Peyer's patch (tissue), 4 donors: ENCODE measurements at regions not wholly inside any gene's neighbourhood (a gene's known extent, or its start where the extent isn't known, plus 50 kb on each side); places are given as distances from the start of the nearest gene placed in this dataset.

Experiments used
- DNase-seq, 3 donors: peaks; one replicate each; pipeline ENCODE4 v3.0.0-alpha.2; 2017 to 2019
- H3K27ac ChIP-seq, 4 donors: fragments of 200-600 bp; sonication (generic); one replicate each; pipeline ENCODE4 v1.5.1; 2016 to 2019
- H3K27me3 ChIP-seq, 2 donors: fragments of 200-600 bp; sonication (generic); one replicate each; pipeline ENCODE4 v1.5.1; 2019
- H3K36me3 ChIP-seq, 3 donors: fragments of 200-600 bp; sonication (generic); one replicate each; pipeline ENCODE4 v1.5.1; 2016 to 2019
- H3K4me1 ChIP-seq, 4 donors: fragments of 200-600 bp; sonication (generic); one replicate each; pipeline ENCODE4 v1.5.1; 2016 to 2019
- H3K4me3 ChIP-seq, 4 donors: fragments of 200-600 bp; sonication (generic); 1 replicate in 3 of 4; 2 replicates in 1 of 4; pipeline ENCODE4 v1.5.1; 2016 to 2019; ENCODE audit warnings: mild to moderate bottlenecking in 1 of 4
- H3K9me3 ChIP-seq, 4 donors: fragments of 200-600 bp; sonication (generic); one replicate each; pipeline ENCODE4 v1.5.1; 2016 to 2019; ENCODE audit warnings: mild to moderate bottlenecking in 1 of 4
- CTCF ChIP-seq, 6 experiments: fragments of 450-650 bp in 4 of 6; fragments of 200-600 bp in 2 of 6; sonication (generic) in 1 of 6; IDR thresholded peaks; one replicate each; pipeline ENCODE4 v1.5.1; 2017 to 2019; ENCODE audit warnings: antibody characterized with exemption in 6 of 6, mild to moderate bottlenecking in 3 of 6, moderate library complexity in 1 of 6
- POLR2A ChIP-seq, 2 donors: fragments of 450-650 bp; IDR thresholded peaks; one replicate each; pipeline ENCODE4 v1.5.1; 2017; ENCODE audit warnings: antibody characterized with exemption in 2 of 2, mild to moderate bottlenecking in 2 of 2, moderate library complexity in 2 of 2

- Histone ChIP-seq H3K27me3 (no peaks in the 10 kb centered on the region), H3K36me3 (no peaks in the 10 kb centered on the region), H3K4me1 (peaks cover 0 to 6% (median 0%) of the 10 kb centered on the region in 4 donors), H3K9me3 (no peaks in the 10 kb centered on the region), H3K4me3 (no peak overlapping the region), H3K27ac (no peak overlapping the region)
- no peak for DNase-seq
- TF ChIP-seq CTCF (IDR thresholded peaks at IDR 0.05): no peak
- TF ChIP-seq POLR2A (IDR thresholded peaks at IDR 0.05): no peak
These were observed 99.2 kb upstream of the SLC8A1 start for GRCh38 chr2:40551081-40551480.

DNA sequence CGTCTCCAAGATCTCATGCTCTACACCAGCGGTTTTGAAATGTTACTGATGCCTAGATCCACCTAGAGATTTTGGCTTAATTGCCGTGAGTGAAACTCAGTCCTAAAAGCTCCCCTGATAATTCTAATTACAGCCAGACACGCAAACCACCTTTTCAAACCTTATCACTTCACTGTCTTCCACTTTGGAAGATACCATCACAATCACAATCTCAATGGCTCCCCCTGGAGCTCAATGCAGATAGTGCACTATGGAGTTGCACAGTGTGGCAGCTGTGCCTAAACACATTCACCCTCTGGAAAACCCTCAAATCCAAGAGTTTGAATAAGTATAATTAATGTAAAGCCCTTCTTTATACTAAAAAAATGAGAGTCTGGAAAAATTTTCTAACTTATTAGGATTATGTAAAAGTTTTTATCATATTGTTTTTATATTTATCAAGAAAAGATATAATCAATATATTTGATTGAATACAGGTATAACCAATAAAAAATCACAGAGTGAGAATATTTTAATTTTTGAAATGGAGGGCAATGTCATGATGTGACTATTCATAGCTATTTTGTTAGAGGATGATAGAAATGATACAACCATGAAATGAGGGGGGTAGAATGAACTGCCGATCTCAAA is 102.9 kb upstream of the SLC8A1 start:
- H3K4me1 ChIP-seq: peaks cover 0 to 6% (median 0%) of the 10 kb centered on the region in 4 donors
- no peaks in the 10 kb centered on the region for H3K36me3 ChIP-seq
- H3K9me3 ChIP-seq: no peaks in the 10 kb centered on the region
- H3K27ac ChIP-seq: no peak overlapping the region
- no peak overlapping the region for H3K4me3 ChIP-seq
- H3K27me3 ChIP-seq: no peaks in the 10 kb centered on the region
- TF ChIP-seq POLR2A (IDR thresholded peaks at IDR 0.05) (no peak), CTCF (IDR thresholded peaks at IDR 0.05) (peak in 4 of 6 experiments; percentile 57 to 97 (median 96))
- peak; percentile 48 to 89 (median 48) for DNase-seq

DNA sequence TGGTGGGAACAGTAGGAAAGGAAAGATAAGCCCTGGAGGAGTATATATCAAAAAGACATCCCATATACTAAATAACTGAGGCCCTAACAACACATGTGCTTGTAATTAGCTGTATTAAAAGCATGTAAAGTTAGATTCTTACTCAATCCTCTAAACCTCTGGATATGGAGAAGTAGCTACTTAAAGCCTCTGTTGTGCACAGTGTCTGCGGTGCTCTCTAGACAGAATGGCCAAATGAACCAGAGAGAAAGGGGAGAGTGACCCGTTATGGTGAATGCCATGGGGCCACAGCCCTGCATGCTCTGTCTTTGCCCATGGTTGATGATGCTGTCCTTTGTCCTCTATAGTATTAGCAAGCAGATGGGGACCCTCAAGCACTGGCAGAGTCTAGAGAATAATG is 104.4 kb upstream of the SLC8A1 start:
- Histone ChIP-seq H3K27ac (no peak overlapping the region), H3K4me1 (peaks cover 0 to 6% (median 0%) of the 10 kb centered on the region in 4 donors), H3K36me3 (no peaks in the 10 kb centered on the region), H3K9me3 (no peaks in the 10 kb centered on the region), H3K27me3 (no peaks in the 10 kb centered on the region), H3K4me3 (no peak overlapping the region)
- TF ChIP-seq CTCF (IDR thresholded peaks at IDR 0.05): no peak
- TF ChIP-seq POLR2A (IDR thresholded peaks at IDR 0.05): no peak
- no peak for DNase-seq

DNA sequence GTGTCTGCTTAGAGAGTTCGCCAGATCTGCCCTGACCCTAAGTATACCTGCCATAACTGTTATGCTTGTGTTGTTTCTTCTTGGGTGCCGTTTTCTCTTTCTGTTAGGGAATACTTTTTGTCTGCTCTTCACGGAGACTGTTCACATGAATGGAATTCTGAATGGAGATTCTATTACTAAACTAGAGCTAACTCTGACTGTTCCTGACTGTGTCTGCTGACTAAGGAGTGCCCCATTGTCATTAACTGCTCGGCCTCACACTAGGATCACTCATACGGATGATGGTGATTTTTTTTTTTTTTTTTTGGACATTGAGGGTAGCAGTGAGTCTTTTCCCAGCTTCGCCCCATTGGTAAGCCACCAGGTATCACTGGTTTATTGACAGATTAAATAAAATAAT is 104.8 kb upstream of the SLC8A1 start:
- peaks cover 0 to 6% (median 0%) of the 10 kb centered on the region in 4 donors for H3K4me1 ChIP-seq
- no peak overlapping the region for H3K27ac ChIP-seq
- H3K4me3 ChIP-seq: no peak overlapping the region
- TF ChIP-seq CTCF (IDR thresholded peaks at IDR 0.05): no peak
- DNase-seq: no peak
- no peaks in the 10 kb centered on the region for H3K9me3 ChIP-seq
- H3K36me3 ChIP-seq: no peaks in the 10 kb centered on the region
- no peaks in the 10 kb centered on the region for H3K27me3 ChIP-seq

DNA sequence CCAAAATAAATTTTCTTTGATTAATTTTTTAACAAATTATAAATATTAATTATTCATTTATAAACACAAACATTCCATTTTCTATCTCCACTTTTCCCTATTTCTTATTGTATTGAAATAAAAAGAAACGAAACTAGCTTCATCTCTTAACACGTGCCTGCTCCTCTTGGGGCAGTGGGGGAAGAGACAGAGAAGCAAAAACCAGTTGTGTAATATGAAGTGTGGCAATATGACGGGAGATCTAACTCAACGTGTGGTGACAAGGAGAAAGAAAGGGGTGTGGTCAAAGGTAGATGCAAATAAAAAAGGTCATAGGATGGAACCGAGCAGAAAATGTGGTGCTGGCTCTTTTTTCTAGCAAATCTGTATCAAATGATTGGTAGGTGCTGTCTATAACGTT is 106.9 kb upstream of the SLC8A1 start:
- Histone ChIP-seq H3K4me3 (no peak overlapping the region), H3K36me3 (no peaks in the 10 kb centered on the region), H3K9me3 (no peaks in the 10 kb centered on the region), H3K27ac (no peak overlapping the region), H3K4me1 (no peaks in the 10 kb centered on the region), H3K27me3 (no peaks in the 10 kb centered on the region)
- DNase-seq: no peak
- TF ChIP-seq POLR2A (IDR thresholded peaks at IDR 0.05) (no peak), CTCF (IDR thresholded peaks at IDR 0.05) (no peak)

DNA sequence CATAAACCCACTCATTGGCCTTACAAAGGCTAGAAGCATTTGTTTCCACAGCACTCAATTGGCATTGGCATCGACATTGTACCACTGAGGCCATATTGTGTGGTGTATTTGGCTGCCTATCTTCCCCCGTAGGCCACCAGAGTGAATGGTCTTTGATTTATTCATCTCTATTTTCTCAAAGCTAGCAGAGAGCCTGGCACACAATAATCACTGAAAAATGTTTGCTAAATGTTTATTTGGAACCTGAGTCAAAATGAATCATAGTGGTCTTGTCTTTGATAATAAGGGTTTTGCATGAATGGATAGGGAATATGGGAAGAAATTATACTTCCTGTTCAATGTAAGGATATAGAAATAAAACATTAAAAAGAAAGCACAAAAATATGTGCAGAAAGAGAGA is 107.3 kb upstream of the SLC8A1 start:
- no peak overlapping the region for H3K4me3 ChIP-seq
- no peak for DNase-seq
- H3K27me3 ChIP-seq: no peaks in the 10 kb centered on the region
- no peaks in the 10 kb centered on the region for H3K36me3 ChIP-seq
- no peaks in the 10 kb centered on the region for H3K9me3 ChIP-seq
- no peak for TF ChIP-seq CTCF (IDR thresholded peaks at IDR 0.05)
- no peak for TF ChIP-seq POLR2A (IDR thresholded peaks at IDR 0.05)
- no peaks in the 10 kb centered on the region for H3K4me1 ChIP-seq
- H3K27ac ChIP-seq: no peak overlapping the region
